K562 (cell line): ENCODE measurements at regions not wholly inside any gene's neighbourhood (a gene's known extent, or its start where the extent isn't known, plus 50 kb on each side); places are given as distances from the start of the nearest gene placed in this dataset.

ENCODE experiments used
- ATAC-seq: fragments of 200-7000 bp; cut with Tn5 transposase; 3 replicates; pipeline ENCODE4 v1.9.1; 2020; ENCODE audit warnings: moderate library complexity
- BruUV-seq: library from RNA; stranded (reverse); fragments of 400-500 nt; replicated peaks from 2 replicates; lab custom pipeline; 2021; lab: Mats Ljungman, UMichigan
- CTCF ChIA-PET: fragments of 300-600 bp; formaldehyde crosslinking; extraction: SDS; loops from one replicate; lab custom pipeline; 2021; ENCODE audit warnings: low intra/inter-chr PET ratio; lab: Yijun Ruan, JAX
- POLR2A ChIA-PET: fragments of 300-600, 350-650 bp; sonication (Branson Sonifier 250); formaldehyde crosslinking; extraction: SDS; loops from one replicate; lab custom pipeline; 2021; ENCODE audit warnings: antibody characterized with exemption, inconsistent platforms; lab: Yijun Ruan, JAX
- DNase-seq, 4 experiments: peaks; one replicate each; pipeline versions ENCODE4 v3.0.0 to v3.0.0-alpha.2; 2011 to 2018; ENCODE audit warnings: low spot score in 3 of 4, mixed read lengths in 3 of 4; ENCODE audit errors: extremely low read depth in 1 of 4
- FAIRE-seq: peaks from 2 replicates; lab custom pipeline; 2011; peaks lifted over from hg19 to GRCh38; lab: Jason Lieb, UNC
- H2AFZ ChIP-seq: 2 replicates; pipeline ENCODE4 v1.6.0; 2011; ENCODE audit warnings: low read depth, low read length, control low read depth, inconsistent platforms
- H3K27ac ChIP-seq: fragments of 200-600 bp; 3 replicates; pipeline ENCODE4 v1.8.0; 2011; ENCODE audit warnings: low read depth, mild to moderate bottlenecking, control low read depth, inconsistent platforms, low read length, moderate library complexity, mixed read lengths; ENCODE audit errors: extremely low read depth
- H3K27me3 ChIP-seq, 2 experiments: fragments of 300-600 bp in 1 of 2; 2 replicates in 1 of 2; 3 replicates in 1 of 2; pipeline versions ENCODE4 v1.6.0 to v1.8.0; 2011; ENCODE audit warnings: inconsistent platforms in 2 of 2, low read length in 2 of 2, mild to moderate bottlenecking in 1 of 2, mixed read lengths in 1 of 2, moderate library complexity in 1 of 2; ENCODE audit not compliant: control insufficient read depth in 2 of 2, insufficient read depth in 2 of 2
- H3K36me3 ChIP-seq: fragments of 300-600 bp; 3 replicates; pipeline ENCODE4 v1.8.0; 2011; ENCODE audit warnings: mild to moderate bottlenecking, low read length, inconsistent platforms; ENCODE audit not compliant: control insufficient read depth, insufficient read depth
- H3K4me1 ChIP-seq, 2 experiments: fragments of 200-600 bp in 1 of 2; replicated peaks in 1 of 2; 2 replicates in 1 of 2; 3 replicates in 1 of 2; pipeline versions ENCODE4 v1.5.1 to v1.8.0; 2011; ENCODE audit warnings: inconsistent platforms in 2 of 2, low read length in 2 of 2, mild to moderate bottlenecking in 1 of 2, mixed read lengths in 1 of 2, moderate library complexity in 1 of 2; ENCODE audit not compliant: control insufficient read depth in 2 of 2, insufficient read depth in 2 of 2
- H3K4me2 ChIP-seq: 2 replicates; pipeline ENCODE4 v1.6.1; 2011; ENCODE audit warnings: low read length, control low read depth, inconsistent platforms, mixed read lengths; ENCODE audit not compliant: insufficient read depth
- H3K4me3 ChIP-seq: fragments of 200-600 bp; sonication (generic), shearing (Covaris generic); 2 replicates; pipeline ENCODE4 v1.5.1; 2016; ENCODE audit warnings: control low read depth, inconsistent platforms
- H3K79me2 ChIP-seq: fragments of 200-600 bp; 3 replicates; pipeline ENCODE4 v1.8.0; 2011; ENCODE audit warnings: low read length, inconsistent platforms; ENCODE audit not compliant: control insufficient read depth, insufficient read depth
- H3K9ac ChIP-seq, 2 experiments: 2 replicates each; pipeline versions ENCODE4 v1.6.0 to v1.6.1; 2011; ENCODE audit warnings: low read depth in 2 of 2, low read length in 2 of 2, control low read depth in 1 of 2, inconsistent platforms in 1 of 2, mild to moderate bottlenecking in 1 of 2, mixed read lengths in 1 of 2; ENCODE audit not compliant: insufficient read depth in 1 of 2
- H3K9me1 ChIP-seq: one replicate; pipeline ENCODE4 v1.6.0; 2011; ENCODE audit warnings: inconsistent platforms, mild to moderate bottlenecking, low read length, moderate library complexity; ENCODE audit not compliant: control insufficient read depth, insufficient read depth
- H3K9me3 ChIP-seq: replicated peaks from 2 replicates; pipeline ENCODE4 v1.5.1; 2011; ENCODE audit warnings: low read depth, low read length, inconsistent platforms; ENCODE audit not compliant: control insufficient read depth, insufficient read depth
- H4K20me1 ChIP-seq: replicated peaks from 2 replicates; pipeline ENCODE4 v1.6.1; 2011; ENCODE audit warnings: low read length, inconsistent platforms, mixed read lengths; ENCODE audit not compliant: control insufficient read depth, insufficient read depth
- FOSL1 ChIP-seq: fragments of 200-800 bp; sonication (Bioruptor generic); conservative IDR thresholded peaks from 2 replicates; pipeline ENCODE4 v1.6.1; 2016; ENCODE audit warnings: missing genetic modification characterization, missing compliant biosample characterization
- ILF3 ChIP-seq: fragments of 450-650 bp; IDR thresholded peaks from 2 replicates; pipeline ENCODE4 v1.6.1; 2018; ENCODE audit warnings: antibody characterized with exemption, mild to moderate bottlenecking, moderate library complexity, borderline replicate concordance
- TAF7 ChIP-seq: fragments of 450-650 bp; IDR thresholded peaks from 2 replicates; pipeline ENCODE4 v1.6.1; 2016; ENCODE audit warnings: missing genetic modification characterization, missing compliant biosample characterization
- ZNF232 ChIP-seq: sonication (generic); formaldehyde crosslinking; IDR thresholded peaks from 2 replicates; pipeline ENCODE4 v1.8.0; 2022; ENCODE audit warnings: mild to moderate bottlenecking, missing genetic modification reagents
- WGBS: fragments of 100-300 bp; shearing (Covaris generic); methylation state at CpG from one replicate; pipeline ENCODE4 v1.1.6; 2016; ENCODE audit warnings: low coverage, mixed read lengths; ENCODE audit not compliant: insufficient coverage; ENCODE audit errors: missing lambda C conversion rate; 5-methylcytosine and 5-hydroxymethylcytosine counted together
- in situ Hi-C: fragments of 300-500 bp; cut with MboI; formaldehyde crosslinking; loops from 4 replicates; pipeline ENCODE4 v1.15.0; 2018; ENCODE audit warnings: inconsistent platforms, mixed read lengths
- intact Hi-C: fragments of 100-400 bp; cut with micrococcal nuclease; formaldehyde crosslinking; loops from 2 replicates; pipeline ENCODE4 v1.14.2; 2022

GRCh38 chr1:25161981-25162380, 70.3 kb downstream of the SYF2 start (continued):
- no peak for TF ChIP-seq FOSL1 (tag)

GRCh38 chr1:25157846-25158245, 74.5 kb downstream of the SYF2 start:
- H4K20me1 ChIP-seq: no peaks in the 10 kb centered on the region
- no peak for ATAC-seq
- no peak overlapping the region for H2AFZ ChIP-seq
- intact Hi-C loops: no loop called here
- TF ChIP-seq ZNF232 (CRISPR knock-in tag): peak; percentile 99
- TF ChIP-seq ILF3: no peak
- CTCF ChIA-PET: no interaction called here
- no peak for FAIRE-seq
- POLR2A ChIA-PET: no interaction called here
- H3K27me3 ChIP-seq: peaks cover 9 to 13% of the 10 kb centered on the region in 2 experiments
- no peak overlapping the region for H3K27ac ChIP-seq
- BruUV-seq: no TSS peak
- H3K4me2 ChIP-seq: no peak overlapping the region
- WGBS: 6% methylated on average over 3 of the region's 3 CpGs
- no peak for DNase-seq
- H3K36me3 ChIP-seq: no peaks in the 10 kb centered on the region
- no peak overlapping the region for H3K4me3 ChIP-seq
- in situ Hi-C loops: no loop called here
- H3K4me1 ChIP-seq: no peaks in the 10 kb centered on the region
- H3K9me1 ChIP-seq: no peaks in the 10 kb centered on the region
- no peaks in the 10 kb centered on the region for H3K79me2 ChIP-seq
- 0 out of 2 replicates have a peak, but pooled peaks cover 3% of the 10 kb centered on the region for H3K9me3 ChIP-seq
- H3K9ac ChIP-seq: no peak overlapping the region

- BruUV-seq: no TSS peak
- H2AFZ ChIP-seq: no peak overlapping the region
- WGBS: 0% methylated on average over 1 of the region's 1 CpG
- no peak overlapping the region for H3K4me2 ChIP-seq
- H3K4me1 ChIP-seq: no peaks in the 10 kb centered on the region
- H3K27ac ChIP-seq: no peak overlapping the region
- CTCF ChIA-PET: no interaction called here
- H3K9me1 ChIP-seq: no peaks in the 10 kb centered on the region
- H3K9me3 ChIP-seq: no peaks in the 10 kb centered on the region
- no peak overlapping the region for H3K4me3 ChIP-seq
- H3K36me3 ChIP-seq: no peaks in the 10 kb centered on the region
- no peak for ATAC-seq
- no peak for FAIRE-seq
- POLR2A ChIA-PET: no interaction called here
- intact Hi-C loops (no loop called here), in situ Hi-C loops (no loop called here)
- no peaks in the 10 kb centered on the region for H4K20me1 ChIP-seq
- H3K27me3 ChIP-seq: peaks cover 33 to 44% of the 10 kb centered on the region in 2 experiments
- no peak for TF ChIP-seq TAF7 (tag)
- no peaks in the 10 kb centered on the region for H3K79me2 ChIP-seq
- no peak overlapping the region for H3K9ac ChIP-seq
- DNase-seq: no peak
These were observed 81.3 kb downstream of the SYF2 start for GRCh38 chr1:25150985-25151495.
